Hepatocyte (in vitro differentiated cells): ENCODE measurements at regions not wholly inside any gene's neighbourhood (a gene's known extent, or its start where the extent isn't known, plus 50 kb on each side); places are given as distances from the start of the nearest gene placed in this dataset.

Experiments used
- DNase-seq: peaks from one replicate; pipeline ENCODE4 v3.0.0-alpha.2; 2016; ENCODE audit warnings: low spot score
- H2AFZ ChIP-seq: fragments of 200-600 bp; sonication (generic); 2 replicates; pipeline ENCODE4 v1.6.0; 2016; ENCODE audit warnings: antibody characterized with exemption, mild to moderate bottlenecking
- H3K27ac ChIP-seq: fragments of 200-600 bp; sonication (generic); 2 replicates; pipeline ENCODE4 v1.5.1; 2016; ENCODE audit warnings: mild to moderate bottlenecking
- H3K27me3 ChIP-seq: fragments of 200-600 bp; sonication (generic); 2 replicates; pipeline ENCODE4 v1.6.1; 2016
- H3K36me3 ChIP-seq: fragments of 200-600 bp; sonication (generic); replicated peaks from 2 replicates; pipeline ENCODE4 v1.5.1; 2016; ENCODE audit warnings: low read depth; ENCODE audit not compliant: insufficient read depth
- H3K4me1 ChIP-seq: fragments of 200-600 bp; sonication (generic); 2 replicates; pipeline ENCODE4 v1.5.1; 2016; ENCODE audit warnings: mild to moderate bottlenecking, moderate library complexity; ENCODE audit not compliant: insufficient read depth
- H3K4me2 ChIP-seq: fragments of 200-600 bp; sonication (generic); 2 replicates; pipeline ENCODE4 v1.6.0; 2016
- H3K4me3 ChIP-seq: fragments of 200-600 bp; sonication (generic); 2 replicates; pipeline ENCODE4 v1.5.1; 2016; ENCODE audit warnings: mild to moderate bottlenecking
- H3K79me2 ChIP-seq: fragments of 200-600 bp; sonication (generic); 2 replicates; pipeline ENCODE4 v1.6.0; 2017; ENCODE audit warnings: mild to moderate bottlenecking
- H3K9me2 ChIP-seq: fragments of 200-600 bp; sonication (generic); replicated peaks from 2 replicates; pipeline ENCODE4 v1.6.0; 2017; ENCODE audit warnings: mild to moderate bottlenecking; ENCODE audit not compliant: insufficient read depth
- H3K9me3 ChIP-seq: fragments of 200-600 bp; sonication (generic); 2 replicates; pipeline ENCODE4 v1.5.1; 2016; ENCODE audit warnings: low read depth, mild to moderate bottlenecking
- H4K20me1 ChIP-seq: fragments of 200-600 bp; sonication (generic); 2 replicates; pipeline ENCODE4 v1.6.0; 2016; ENCODE audit warnings: mild to moderate bottlenecking; ENCODE audit not compliant: insufficient read depth, poor library complexity, severe bottlenecking
- EZH2 ChIP-seq: fragments of 200-600 bp; sonication (generic); IDR thresholded peaks from 2 replicates; pipeline ENCODE4 v1.6.1; 2016; ENCODE audit warnings: antibody characterized with exemption, mild to moderate bottlenecking, borderline replicate concordance
- EZH2phosphoT487 ChIP-seq: fragments of 200-600 bp; sonication (generic); IDR thresholded peaks from one replicate; pipeline ENCODE4 v1.6.1; 2018; ENCODE audit warnings: antibody characterized with exemption, mild to moderate bottlenecking, low read depth, moderate library complexity; ENCODE audit not compliant: unreplicated experiment, severe bottlenecking
- WGBS: methylation state at CpG from one replicate; pipeline ENCODE4 v1.1.6; 2016; ENCODE audit warnings: low lambda C conversion rate; ENCODE audit errors: missing lambda C conversion rate; 5-methylcytosine and 5-hydroxymethylcytosine counted together
- TF ChIP-seq, protein P1 (sequence below): fragments of 200-600 bp; sonication (generic); IDR thresholded peaks from 2 replicates; pipeline ENCODE4 v1.5.1; 2016; ENCODE audit warnings: antibody characterized with exemption, mild to moderate bottlenecking; ENCODE audit not compliant: poor library complexity

- Histone ChIP-seq H3K27ac (no peak overlapping the region), H4K20me1 (no peaks in the 10 kb centered on the region), H3K9me2 (no peaks in the 10 kb centered on the region), H3K27me3 (peaks cover 3% of the 10 kb centered on the region), H3K4me2 (no peak overlapping the region), H3K79me2 (no peaks in the 10 kb centered on the region), H2AFZ (no peak overlapping the region), H3K4me1 (no peaks in the 10 kb centered on the region), H3K4me3 (no peak overlapping the region), H3K9me3 (no peaks in the 10 kb centered on the region), H3K36me3 (no peaks in the 10 kb centered on the region)
- no peak for TF ChIP-seq EZH2
- TF ChIP-seq, protein P1, sequence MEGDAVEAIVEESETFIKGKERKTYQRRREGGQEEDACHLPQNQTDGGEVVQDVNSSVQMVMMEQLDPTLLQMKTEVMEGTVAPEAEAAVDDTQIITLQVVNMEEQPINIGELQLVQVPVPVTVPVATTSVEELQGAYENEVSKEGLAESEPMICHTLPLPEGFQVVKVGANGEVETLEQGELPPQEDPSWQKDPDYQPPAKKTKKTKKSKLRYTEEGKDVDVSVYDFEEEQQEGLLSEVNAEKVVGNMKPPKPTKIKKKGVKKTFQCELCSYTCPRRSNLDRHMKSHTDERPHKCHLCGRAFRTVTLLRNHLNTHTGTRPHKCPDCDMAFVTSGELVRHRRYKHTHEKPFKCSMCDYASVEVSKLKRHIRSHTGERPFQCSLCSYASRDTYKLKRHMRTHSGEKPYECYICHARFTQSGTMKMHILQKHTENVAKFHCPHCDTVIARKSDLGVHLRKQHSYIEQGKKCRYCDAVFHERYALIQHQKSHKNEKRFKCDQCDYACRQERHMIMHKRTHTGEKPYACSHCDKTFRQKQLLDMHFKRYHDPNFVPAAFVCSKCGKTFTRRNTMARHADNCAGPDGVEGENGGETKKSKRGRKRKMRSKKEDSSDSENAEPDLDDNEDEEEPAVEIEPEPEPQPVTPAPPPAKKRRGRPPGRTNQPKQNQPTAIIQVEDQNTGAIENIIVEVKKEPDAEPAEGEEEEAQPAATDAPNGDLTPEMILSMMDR: no peak
- no peak for TF ChIP-seq EZH2phosphoT487
- 92% methylated on average over 4 of the region's 4 CpGs for WGBS
- no peak for DNase-seq
Observed at GRCh38 chr7:132636581-132636980, 60.3 kb upstream of the PLXNA4 start.

DNA sequence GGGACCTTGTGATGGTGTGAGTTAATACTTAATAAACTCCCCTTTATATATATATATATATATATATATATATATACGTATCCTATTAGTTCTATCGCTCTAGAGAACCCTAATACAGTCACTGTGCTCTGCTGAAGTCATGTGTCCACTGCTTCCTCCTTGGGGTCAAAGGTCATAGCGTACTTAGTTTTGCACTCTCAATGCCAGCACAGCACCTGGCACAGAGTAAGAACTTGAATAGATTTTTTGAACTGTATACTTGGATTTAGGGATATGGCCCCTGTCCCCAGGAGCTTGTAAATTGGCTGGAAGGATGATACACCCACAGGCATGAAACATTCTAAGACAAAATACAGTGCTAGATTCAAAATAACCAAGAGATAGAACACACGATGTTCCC is 58.9 kb upstream of the PLXNA4 start:
- WGBS: 91% methylated on average over 4 of the region's 4 CpGs
- Histone ChIP-seq H2AFZ (no peak overlapping the region), H3K4me3 (no peak overlapping the region)

DNA sequence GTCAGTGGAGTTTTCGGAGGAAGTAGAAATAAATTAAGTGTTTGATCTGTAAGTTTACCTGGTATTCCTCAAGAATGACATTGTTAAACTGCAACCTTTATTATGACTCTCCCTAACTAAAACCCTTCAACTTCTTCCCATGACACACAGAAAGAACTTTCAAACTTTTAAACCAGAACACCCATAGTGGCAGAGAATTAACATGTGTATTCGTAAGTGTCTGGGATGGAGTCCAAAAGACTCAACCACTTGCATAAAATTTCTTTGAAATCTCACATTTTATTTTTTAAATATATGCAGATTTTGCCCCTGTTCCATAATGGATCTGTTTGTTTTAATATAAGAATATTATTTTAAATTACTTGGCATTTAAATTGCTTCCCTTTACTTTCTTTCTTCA is 54.6 kb upstream of the PLXNA4 start:
- TF ChIP-seq EZH2: no peak
- no peak for TF ChIP-seq EZH2phosphoT487
- TF ChIP-seq, protein P1: no peak
- WGBS: 72% methylated on average over 2 of the region's 2 CpGs
- Histone ChIP-seq H3K4me2 (no peak overlapping the region), H3K9me3 (no peaks in the 10 kb centered on the region), H3K27me3 (peaks cover 3% of the 10 kb centered on the region), H3K27ac (no peak overlapping the region), H3K4me1 (no peaks in the 10 kb centered on the region), H3K36me3 (no peaks in the 10 kb centered on the region), H2AFZ (no peak overlapping the region), H3K9me2 (no peaks in the 10 kb centered on the region), H3K4me3 (no peak overlapping the region), H4K20me1 (no peaks in the 10 kb centered on the region), H3K79me2 (no peaks in the 10 kb centered on the region)
- no peak for DNase-seq

More for the DNA sequence above, 58.9 kb upstream of the PLXNA4 start:
- TF ChIP-seq, protein P1: no peak
- TF ChIP-seq EZH2 (no peak), EZH2phosphoT487 (no peak)
- Histone ChIP-seq H3K4me1 (no peaks in the 10 kb centered on the region), H3K27ac (no peak overlapping the region), H3K9me3 (no peaks in the 10 kb centered on the region), H3K27me3 (peaks cover 3% of the 10 kb centered on the region), H3K36me3 (no peaks in the 10 kb centered on the region), H4K20me1 (no peaks in the 10 kb centered on the region), H3K9me2 (no peaks in the 10 kb centered on the region), H3K79me2 (no peaks in the 10 kb centered on the region), H3K4me2 (no peak overlapping the region)
- no peak for DNase-seq
